Activated naive CD8-positive, alpha-beta T cell treated with anti-CD3 and anti-CD28 coated beads, Interleukin-2, amount 50 U/mL, for 24 hours (primary cell): ENCODE measurements at regions not wholly inside any gene's neighbourhood (a gene's known extent, or its start where the extent isn't known, plus 50 kb on each side); places are given as distances from the start of the nearest gene placed in this dataset.

ENCODE experiments used
- ATAC-seq: fragments of 150-1000 bp; cut with Tn5 transposase; one replicate; pipeline ENCODE4 v1.10.0; 2021
- DNase-seq: peaks from one replicate; pipeline ENCODE4 v3.0.0; 2021
- H3K27ac Mint-ChIP-seq: one replicate; pipeline ENCODE4 v1.8.0; 2021; ENCODE audit warnings: mild to moderate bottlenecking, mixed read lengths
- H3K27me3 Mint-ChIP-seq: one replicate; pipeline ENCODE4 v1.8.0; 2021; ENCODE audit warnings: mixed read lengths
- H3K36me3 Mint-ChIP-seq: one replicate; pipeline ENCODE4 v1.8.0; 2021; ENCODE audit warnings: low read depth, mixed read lengths
- H3K4me1 Mint-ChIP-seq: one replicate; pipeline ENCODE4 v1.8.0; 2021; ENCODE audit warnings: mixed read lengths
- H3K4me3 Mint-ChIP-seq: one replicate; pipeline ENCODE4 v1.8.0; 2021; ENCODE audit warnings: mild to moderate bottlenecking, moderate library complexity, mixed read lengths
- H3K9me3 Mint-ChIP-seq: one replicate; pipeline ENCODE4 v1.8.0; 2021; ENCODE audit warnings: mixed read lengths

GRCh38 chr5:176187276-176188062 is 50.8 kb upstream of the SIMC1 start:
- DNase-seq = no peak
- Mint-ChIP-seq H3K4me3 (no peak overlapping the region), H3K27me3 (no peaks in the 10 kb centered on the region), H3K4me1 (no peaks in the 10 kb centered on the region), H3K9me3 (no peaks in the 10 kb centered on the region), H3K27ac (no peak overlapping the region), H3K36me3 (no peaks in the 10 kb centered on the region)
- no peak for ATAC-seq

DNA sequence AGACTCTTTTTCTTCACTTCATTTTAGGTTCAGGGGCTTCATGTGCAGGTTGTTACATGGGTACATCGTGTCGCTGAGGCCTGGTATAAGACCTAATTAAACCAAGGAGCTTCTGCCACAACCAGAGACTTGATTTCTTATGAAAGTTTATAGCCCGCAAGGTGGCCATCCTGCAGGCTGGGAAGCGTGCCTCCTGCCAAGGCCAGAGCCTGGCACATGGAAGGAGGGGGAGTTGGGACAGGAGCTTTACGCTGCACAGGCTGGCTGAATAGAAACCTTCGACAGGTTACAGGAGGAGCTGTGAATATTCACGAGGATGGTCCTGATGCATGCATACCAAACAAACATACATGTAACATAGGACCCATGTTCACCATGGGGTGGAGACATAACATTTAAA is 50.1 kb upstream of the SIMC1 start:
- ATAC-seq = no peak
- H3K4me3 Mint-ChIP-seq = no peak overlapping the region
- DNase-seq = no peak
- no peaks in the 10 kb centered on the region for H3K36me3 Mint-ChIP-seq
- H3K27me3 Mint-ChIP-seq = no peaks in the 10 kb centered on the region
- no peak overlapping the region for H3K27ac Mint-ChIP-seq
- H3K9me3 Mint-ChIP-seq = no peaks in the 10 kb centered on the region
- H3K4me1 Mint-ChIP-seq = no peaks in the 10 kb centered on the region
